IPS-15b (cell line): ENCODE measurements at regions not wholly inside any gene's neighbourhood (a gene's known extent, or its start where the extent isn't known, plus 50 kb on each side); places are given as distances from the start of the nearest gene placed in this dataset.

Source experiments
- H3K27me3 ChIP-seq: one replicate; pipeline ENCODE4 v1.6.1; 2013; ENCODE audit warnings: low read length; ENCODE audit not compliant: control insufficient read depth, insufficient read depth
- H3K36me3 ChIP-seq: one replicate; pipeline ENCODE4 v1.6.1; 2013; ENCODE audit warnings: low read length; ENCODE audit not compliant: control insufficient read depth, insufficient read depth
- H3K4me1 ChIP-seq: one replicate; pipeline ENCODE4 v1.6.1; 2013; ENCODE audit warnings: mild to moderate bottlenecking, low read length; ENCODE audit not compliant: control insufficient read depth, insufficient read depth
- H3K4me3 ChIP-seq: one replicate; pipeline ENCODE4 v1.5.1; 2013; ENCODE audit warnings: low read depth, low read length
- H3K9ac ChIP-seq: one replicate; pipeline ENCODE4 v1.6.1; 2013; ENCODE audit warnings: low read depth, mild to moderate bottlenecking, low read length
- H3K9me3 ChIP-seq: one replicate; pipeline ENCODE4 v1.6.1; 2013; ENCODE audit warnings: mild to moderate bottlenecking, low read length; ENCODE audit not compliant: control insufficient read depth, insufficient read depth

- H3K4me1 ChIP-seq: no peaks in the 10 kb centered on the region
- no peak overlapping the region for H3K4me3 ChIP-seq
- H3K36me3 ChIP-seq: no peaks in the 10 kb centered on the region
- H3K9me3 ChIP-seq: no peaks in the 10 kb centered on the region
- H3K9ac ChIP-seq: no peak overlapping the region
- H3K27me3 ChIP-seq: no peaks in the 10 kb centered on the region
Observed at GRCh38 chr10:3584926-3585784, 199.9 kb downstream of the KLF6 start.

- H3K36me3 ChIP-seq: no peaks in the 10 kb centered on the region
- no peaks in the 10 kb centered on the region for H3K9me3 ChIP-seq
- H3K9ac ChIP-seq: no peak overlapping the region
- no peaks in the 10 kb centered on the region for H3K4me1 ChIP-seq
- H3K27me3 ChIP-seq: no peaks in the 10 kb centered on the region
- H3K4me3 ChIP-seq: no peak overlapping the region
Observed at GRCh38 chr10:3580565-3580964, 204.4 kb downstream of the KLF6 start.

- no peaks in the 10 kb centered on the region for H3K27me3 ChIP-seq
- H3K4me1 ChIP-seq: no peaks in the 10 kb centered on the region
- no peaks in the 10 kb centered on the region for H3K36me3 ChIP-seq
- H3K9ac ChIP-seq: no peak overlapping the region
- no peaks in the 10 kb centered on the region for H3K9me3 ChIP-seq
- H3K4me3 ChIP-seq: no peak overlapping the region
Observed at GRCh38 chr10:3579845-3580244, 205.2 kb downstream of the KLF6 start.

GRCh38 chr10:3578682-3579081, 206.3 kb downstream of the KLF6 start:
- H3K4me3 ChIP-seq: no peak overlapping the region

GRCh38 chr10:3578159-3578558, 206.8 kb downstream of the KLF6 start:
- H3K27me3 ChIP-seq: no peaks in the 10 kb centered on the region

More at GRCh38 chr10:3578682-3579081, 206.3 kb downstream of the KLF6 start:
- Histone ChIP-seq H3K27me3 (no peaks in the 10 kb centered on the region), H3K9me3 (no peaks in the 10 kb centered on the region), H3K36me3 (no peaks in the 10 kb centered on the region), H3K9ac (no peak overlapping the region), H3K4me1 (no peaks in the 10 kb centered on the region)

GRCh38 chr10:3574451-3574850, 210.6 kb downstream of the KLF6 start:
- Histone ChIP-seq H3K27me3 (no peaks in the 10 kb centered on the region), H3K9ac (no peak overlapping the region), H3K9me3 (no peaks in the 10 kb centered on the region), H3K36me3 (no peaks in the 10 kb centered on the region), H3K4me1 (no peaks in the 10 kb centered on the region), H3K4me3 (no peak overlapping the region)

More at GRCh38 chr10:3578159-3578558, 206.8 kb downstream of the KLF6 start:
- H3K4me1 ChIP-seq: no peaks in the 10 kb centered on the region
- no peak overlapping the region for H3K9ac ChIP-seq
- no peak overlapping the region for H3K4me3 ChIP-seq
- no peaks in the 10 kb centered on the region for H3K9me3 ChIP-seq
- no peaks in the 10 kb centered on the region for H3K36me3 ChIP-seq

GRCh38 chr10:3573498-3573897, 211.5 kb downstream of the KLF6 start:
- Histone ChIP-seq H3K9me3 (no peaks in the 10 kb centered on the region), H3K36me3 (no peaks in the 10 kb centered on the region)

GRCh38 chr10:3571310-3571825, 213.6 kb downstream of the KLF6 start:
- Histone ChIP-seq H3K27me3 (no peaks in the 10 kb centered on the region), H3K4me3 (no peak overlapping the region), H3K9me3 (no peaks in the 10 kb centered on the region), H3K4me1 (no peaks in the 10 kb centered on the region), H3K9ac (no peak overlapping the region), H3K36me3 (no peaks in the 10 kb centered on the region)

More at GRCh38 chr10:3573498-3573897, 211.5 kb downstream of the KLF6 start:
- Histone ChIP-seq H3K4me1 (no peaks in the 10 kb centered on the region), H3K27me3 (no peaks in the 10 kb centered on the region), H3K4me3 (no peak overlapping the region), H3K9ac (no peak overlapping the region)

- Histone ChIP-seq H3K4me3 (no peak overlapping the region), H3K36me3 (no peaks in the 10 kb centered on the region), H3K9ac (no peak overlapping the region), H3K9me3 (no peaks in the 10 kb centered on the region), H3K4me1 (no peaks in the 10 kb centered on the region), H3K27me3 (no peaks in the 10 kb centered on the region)
Observed at GRCh38 chr10:3570855-3571266, 214.1 kb downstream of the KLF6 start.

GRCh38 chr10:3570131-3570729, 214.8 kb downstream of the KLF6 start:
- no peaks in the 10 kb centered on the region for H3K27me3 ChIP-seq
- no peaks in the 10 kb centered on the region for H3K9me3 ChIP-seq
- no peak overlapping the region for H3K4me3 ChIP-seq
- no peaks in the 10 kb centered on the region for H3K4me1 ChIP-seq
- H3K36me3 ChIP-seq: no peaks in the 10 kb centered on the region
- no peak overlapping the region for H3K9ac ChIP-seq

- H3K27me3 ChIP-seq: no peaks in the 10 kb centered on the region
- no peak overlapping the region for H3K4me3 ChIP-seq
- no peak overlapping the region for H3K9ac ChIP-seq
- no peaks in the 10 kb centered on the region for H3K36me3 ChIP-seq
- no peaks in the 10 kb centered on the region for H3K9me3 ChIP-seq
- no peaks in the 10 kb centered on the region for H3K4me1 ChIP-seq
Observed at GRCh38 chr10:3568983-3569382, 216.0 kb downstream of the KLF6 start.

GRCh38 chr10:3568392-3568791, 216.6 kb downstream of the KLF6 start:
- Histone ChIP-seq H3K36me3 (no peaks in the 10 kb centered on the region), H3K4me3 (no peak overlapping the region), H3K9me3 (no peaks in the 10 kb centered on the region), H3K27me3 (no peaks in the 10 kb centered on the region), H3K4me1 (no peaks in the 10 kb centered on the region), H3K9ac (no peak overlapping the region)
